Retinal pigment epithelial cell (primary cell): ENCODE measurements at regions not wholly inside any gene's neighbourhood (a gene's known extent, or its start where the extent isn't known, plus 50 kb on each side); places are given as distances from the start of the nearest gene placed in this dataset.

ENCODE experiments used
- DNase-seq: peaks from one replicate; pipeline ENCODE4 v3.0.0-alpha.2; 2010; ENCODE audit warnings: low read depth
- H3K4me3 ChIP-seq: 2 replicates; pipeline ENCODE4 v1.5.1; 2011; ENCODE audit warnings: mild to moderate bottlenecking, low read length, control low read depth, moderate library complexity
- TF ChIP-seq, protein P1 (sequence below): conservative IDR thresholded peaks from 2 replicates; pipeline ENCODE4 v1.5.1; 2011; ENCODE audit warnings: low read depth, low read length, control low read depth, inconsistent platforms

DNA sequence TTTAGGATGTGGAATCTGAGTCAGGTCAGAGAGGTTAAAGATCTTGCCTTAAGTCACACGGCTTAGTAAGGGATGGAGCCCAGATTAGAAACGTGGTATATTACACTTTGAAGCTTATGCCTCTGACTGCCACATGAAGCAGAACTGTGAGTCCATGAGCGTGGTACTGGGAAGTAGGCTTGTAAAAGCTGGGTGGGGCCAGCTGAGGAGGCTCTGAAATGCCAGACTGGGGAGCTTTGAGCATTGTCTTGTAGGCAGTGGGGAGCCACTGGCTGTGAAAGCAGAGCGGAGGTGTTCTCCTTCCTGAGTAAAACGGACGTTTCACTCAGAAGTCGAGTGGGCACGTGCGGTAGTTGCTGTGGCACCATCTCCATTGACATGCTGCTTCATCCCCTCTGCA lies 72.6 kb upstream of the USP24 start:
- TF ChIP-seq, protein P1, sequence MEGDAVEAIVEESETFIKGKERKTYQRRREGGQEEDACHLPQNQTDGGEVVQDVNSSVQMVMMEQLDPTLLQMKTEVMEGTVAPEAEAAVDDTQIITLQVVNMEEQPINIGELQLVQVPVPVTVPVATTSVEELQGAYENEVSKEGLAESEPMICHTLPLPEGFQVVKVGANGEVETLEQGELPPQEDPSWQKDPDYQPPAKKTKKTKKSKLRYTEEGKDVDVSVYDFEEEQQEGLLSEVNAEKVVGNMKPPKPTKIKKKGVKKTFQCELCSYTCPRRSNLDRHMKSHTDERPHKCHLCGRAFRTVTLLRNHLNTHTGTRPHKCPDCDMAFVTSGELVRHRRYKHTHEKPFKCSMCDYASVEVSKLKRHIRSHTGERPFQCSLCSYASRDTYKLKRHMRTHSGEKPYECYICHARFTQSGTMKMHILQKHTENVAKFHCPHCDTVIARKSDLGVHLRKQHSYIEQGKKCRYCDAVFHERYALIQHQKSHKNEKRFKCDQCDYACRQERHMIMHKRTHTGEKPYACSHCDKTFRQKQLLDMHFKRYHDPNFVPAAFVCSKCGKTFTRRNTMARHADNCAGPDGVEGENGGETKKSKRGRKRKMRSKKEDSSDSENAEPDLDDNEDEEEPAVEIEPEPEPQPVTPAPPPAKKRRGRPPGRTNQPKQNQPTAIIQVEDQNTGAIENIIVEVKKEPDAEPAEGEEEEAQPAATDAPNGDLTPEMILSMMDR: no peak
- DNase-seq: no peak
- H3K4me3 ChIP-seq: no peak overlapping the region

DNA sequence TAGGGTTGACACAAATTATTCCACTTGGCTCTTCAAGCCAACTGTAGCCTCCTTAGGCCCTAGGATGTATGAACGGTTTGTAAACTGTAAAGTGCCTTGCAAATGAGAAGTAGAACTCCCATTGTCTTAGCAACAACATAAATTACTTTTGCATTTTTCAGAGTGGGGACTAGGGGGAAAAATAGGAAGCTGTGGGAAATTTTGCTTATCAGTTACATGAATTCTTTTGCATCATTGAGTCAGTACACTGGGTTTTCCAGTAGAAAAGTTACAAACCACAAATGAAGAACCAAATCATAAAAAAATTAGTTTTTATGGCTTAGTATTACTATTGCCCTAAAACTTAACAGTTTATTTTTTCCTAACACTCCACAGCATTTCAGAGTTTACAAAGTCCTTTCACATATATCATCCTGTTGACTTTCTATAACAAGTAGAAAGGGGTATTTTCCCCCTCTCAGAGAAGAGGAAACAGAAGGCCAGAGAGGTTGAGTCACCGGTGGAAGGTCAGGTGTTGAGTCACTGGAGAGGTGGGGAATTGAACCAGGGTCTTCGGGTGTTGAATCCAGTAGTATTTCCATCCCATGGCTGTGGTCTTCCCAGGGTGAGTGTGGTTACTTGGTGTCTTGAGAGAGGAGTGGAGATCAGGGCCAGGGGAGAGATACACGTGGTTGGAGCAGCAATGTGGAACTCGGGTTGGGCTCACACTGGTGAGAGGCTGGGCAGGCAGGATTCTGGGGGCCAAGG lies 71.9 kb upstream of the USP24 start:
- H3K4me3 ChIP-seq: no peak overlapping the region
- TF ChIP-seq, protein P1: no peak
- DNase-seq: no peak

DNA sequence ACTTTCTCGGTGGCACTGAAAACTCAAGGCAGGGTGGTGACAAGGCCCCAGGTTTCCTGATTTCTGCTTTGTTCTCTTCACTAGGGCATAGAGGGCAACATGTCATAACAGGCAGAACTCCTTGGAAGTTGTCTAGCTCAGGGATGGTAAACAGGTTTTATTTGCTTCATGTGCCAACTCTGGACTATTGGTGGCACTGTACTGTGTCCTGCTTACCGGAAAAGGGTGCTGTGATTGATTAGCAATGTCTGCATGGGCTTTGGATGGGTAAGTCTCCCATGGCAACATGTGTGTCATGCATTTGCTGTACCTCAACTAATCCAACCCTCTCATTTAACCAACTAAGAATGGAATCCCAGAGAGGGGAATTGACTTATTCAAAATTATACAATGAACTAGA lies 70.7 kb upstream of the USP24 start:
- H3K4me3 ChIP-seq: no peak overlapping the region
- DNase-seq: no peak
- TF ChIP-seq, protein P1: no peak

DNA sequence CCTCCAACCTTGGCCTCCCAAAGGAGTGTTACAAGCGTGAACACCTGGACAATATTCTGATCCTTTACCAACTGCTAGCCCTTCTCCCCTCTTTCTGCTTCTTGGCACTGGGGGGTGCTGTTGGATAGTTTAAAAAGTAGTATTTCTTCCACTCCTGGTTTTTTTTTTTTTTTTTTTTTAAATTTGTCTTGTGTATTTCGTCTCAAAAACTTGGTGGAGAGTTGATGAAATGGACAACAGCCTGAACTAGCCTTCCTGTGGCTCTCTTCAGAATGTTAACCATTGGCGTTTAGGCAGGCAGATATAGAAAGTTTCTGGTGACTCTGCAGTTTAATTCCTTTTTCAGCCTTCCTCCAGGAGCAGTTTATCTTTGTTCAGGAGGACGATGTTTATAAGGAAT lies 69.7 kb upstream of the USP24 start:
- no peak overlapping the region for H3K4me3 ChIP-seq
- TF ChIP-seq, protein P1: peak; percentile 66
- DNase-seq: no peak

DNA sequence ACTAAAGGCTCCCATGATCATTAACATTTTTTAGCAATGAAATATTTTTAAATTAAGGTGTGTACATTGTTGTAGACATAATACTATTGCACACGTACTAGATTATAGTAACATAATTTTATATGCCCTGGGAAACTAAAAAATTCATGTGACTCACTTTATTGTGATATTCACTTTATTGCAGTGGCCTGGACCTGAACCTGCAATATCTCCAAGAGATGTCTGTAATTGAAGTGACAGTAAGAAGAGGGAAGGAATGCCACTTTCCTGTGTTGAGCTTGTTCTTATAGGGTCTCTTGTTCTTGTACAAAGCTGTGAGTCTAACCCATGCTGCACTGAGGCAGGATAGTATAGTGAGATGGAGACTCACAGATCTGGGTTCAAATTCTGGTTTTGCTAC lies 66.9 kb upstream of the USP24 start:
- no peak overlapping the region for H3K4me3 ChIP-seq
- TF ChIP-seq, protein P1: no peak
- DNase-seq: no peak

DNA sequence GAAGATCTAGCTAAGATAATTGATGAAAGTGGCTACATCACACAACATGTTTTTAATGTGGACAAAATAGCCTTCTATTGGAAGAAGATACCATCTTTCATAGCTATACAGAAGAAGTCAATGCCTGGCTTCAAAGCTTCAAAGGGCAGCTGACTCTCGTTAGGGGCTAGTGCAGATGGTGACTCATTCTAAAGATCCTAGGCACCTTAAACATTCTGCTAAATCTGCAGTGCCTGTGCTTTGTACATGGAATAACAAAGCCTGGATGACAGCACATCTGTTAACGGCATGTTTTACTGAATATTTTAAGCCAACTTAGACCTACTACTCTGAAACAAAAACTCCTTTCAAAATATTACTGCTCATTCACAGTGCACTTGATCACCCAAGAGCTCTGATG lies 65.6 kb upstream of the USP24 start:
- H3K4me3 ChIP-seq: no peak overlapping the region
- TF ChIP-seq, protein P1: no peak
- DNase-seq: no peak

DNA sequence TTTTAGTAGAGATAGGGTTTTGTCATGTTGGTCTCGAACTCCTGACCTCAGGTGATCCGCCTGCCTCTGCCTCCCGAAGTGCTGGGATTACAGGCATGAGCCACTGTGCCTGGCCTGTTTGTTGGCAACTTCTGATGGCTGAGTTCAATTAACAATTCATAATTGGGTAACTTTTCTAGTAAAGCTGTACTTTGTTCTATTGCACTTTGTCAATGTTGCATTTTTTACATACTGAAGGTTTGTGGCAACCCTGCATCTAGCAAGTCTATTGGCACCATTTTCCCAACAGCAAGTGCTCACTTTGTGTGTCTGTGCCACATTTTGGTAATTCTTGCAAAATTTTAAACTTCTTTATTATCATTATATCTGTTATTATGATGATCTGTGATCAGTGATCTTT lies 64.5 kb upstream of the USP24 start:
- no peak for DNase-seq
- TF ChIP-seq, protein P1: no peak
- H3K4me3 ChIP-seq: no peak overlapping the region
